Activated B cell treated with CpG ODN at 0.5 μM for 24 hours (primary cell): ENCODE measurements at regions not wholly inside any gene's neighbourhood (a gene's known extent, or its start where the extent isn't known, plus 50 kb on each side); places are given as distances from the start of the nearest gene placed in this dataset.

Source experiments
- ATAC-seq: fragments of 200-7000 bp; cut with Tn5 transposase; one replicate; pipeline ENCODE4 v1.10.0; 2021; ENCODE audit warnings: low read depth, mild to moderate bottlenecking, moderate library complexity
- CTCF ChIA-PET: fragments of 350-600 bp; sonication (Branson Sonifier 250); formaldehyde crosslinking; loops from one replicate; lab custom pipeline; 2021; ENCODE audit warnings: antibody characterized with exemption; lab: Charles Lee
- POLR2A ChIA-PET: fragments of 350-600 bp; sonication (Branson Sonifier 250); formaldehyde crosslinking; loops from one replicate; lab custom pipeline; 2021; ENCODE audit warnings: antibody characterized with exemption; lab: Charles Lee
- DNase-seq: peaks from one replicate; pipeline ENCODE4 v3.0.0; 2022
- H3K27ac Mint-ChIP-seq: one replicate; pipeline ENCODE4 v1.8.0; 2020; ENCODE audit warnings: mixed read lengths
- H3K27me3 Mint-ChIP-seq: one replicate; pipeline ENCODE4 v1.8.0; 2021; ENCODE audit warnings: mixed read lengths
- H3K36me3 Mint-ChIP-seq: one replicate; pipeline ENCODE4 v1.8.0; 2021; ENCODE audit warnings: low read depth, mixed read lengths
- H3K4me1 Mint-ChIP-seq: one replicate; pipeline ENCODE4 v1.8.0; 2021; ENCODE audit warnings: mixed read lengths
- H3K4me3 Mint-ChIP-seq: one replicate; pipeline ENCODE4 v1.8.0; 2020; ENCODE audit warnings: mild to moderate bottlenecking, mixed read lengths
- H3K9me3 Mint-ChIP-seq: one replicate; pipeline ENCODE4 v1.8.0; 2020; ENCODE audit warnings: mixed read lengths
- intact Hi-C: fragments of 100-400 bp; cut with micrococcal nuclease; formaldehyde crosslinking; loops from one replicate; pipeline ENCODE4 v1.15.1; 2024
- TF ChIP-seq, protein P1 (sequence below): fragments of 200-600 bp; IDR thresholded peaks from one replicate; pipeline ENCODE4 v1.8.0; 2022; ENCODE audit warnings: antibody characterized with exemption, mild to moderate bottlenecking

DNA sequence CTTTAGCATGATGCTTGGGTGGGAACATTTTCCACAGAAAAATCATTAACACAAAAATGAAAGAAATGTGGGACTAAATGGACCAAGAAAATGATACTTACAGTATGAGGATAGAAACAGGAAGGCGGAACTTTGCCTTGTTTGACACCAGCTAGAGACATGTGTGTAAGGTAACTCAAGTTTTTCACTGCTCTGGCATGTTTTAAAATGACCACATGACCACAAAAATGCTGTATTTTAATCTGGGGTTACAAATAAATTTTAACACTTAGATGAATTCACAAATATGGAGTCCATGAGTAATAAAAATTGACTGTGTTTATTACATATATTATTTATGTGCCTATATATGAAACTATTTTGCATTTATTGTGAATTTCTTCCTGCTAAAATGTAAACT is 100.9 kb upstream of the PHYHIPL start:
- no peaks in the 10 kb centered on the region for H3K36me3 Mint-ChIP-seq
- no peaks in the 10 kb centered on the region for H3K4me1 Mint-ChIP-seq
- no peaks in the 10 kb centered on the region for H3K27me3 Mint-ChIP-seq
- POLR2A ChIA-PET: no interaction called here
- CTCF ChIA-PET: no interaction called here
- no peak for ATAC-seq
- no peak overlapping the region for H3K4me3 Mint-ChIP-seq
- TF ChIP-seq, protein P1, sequence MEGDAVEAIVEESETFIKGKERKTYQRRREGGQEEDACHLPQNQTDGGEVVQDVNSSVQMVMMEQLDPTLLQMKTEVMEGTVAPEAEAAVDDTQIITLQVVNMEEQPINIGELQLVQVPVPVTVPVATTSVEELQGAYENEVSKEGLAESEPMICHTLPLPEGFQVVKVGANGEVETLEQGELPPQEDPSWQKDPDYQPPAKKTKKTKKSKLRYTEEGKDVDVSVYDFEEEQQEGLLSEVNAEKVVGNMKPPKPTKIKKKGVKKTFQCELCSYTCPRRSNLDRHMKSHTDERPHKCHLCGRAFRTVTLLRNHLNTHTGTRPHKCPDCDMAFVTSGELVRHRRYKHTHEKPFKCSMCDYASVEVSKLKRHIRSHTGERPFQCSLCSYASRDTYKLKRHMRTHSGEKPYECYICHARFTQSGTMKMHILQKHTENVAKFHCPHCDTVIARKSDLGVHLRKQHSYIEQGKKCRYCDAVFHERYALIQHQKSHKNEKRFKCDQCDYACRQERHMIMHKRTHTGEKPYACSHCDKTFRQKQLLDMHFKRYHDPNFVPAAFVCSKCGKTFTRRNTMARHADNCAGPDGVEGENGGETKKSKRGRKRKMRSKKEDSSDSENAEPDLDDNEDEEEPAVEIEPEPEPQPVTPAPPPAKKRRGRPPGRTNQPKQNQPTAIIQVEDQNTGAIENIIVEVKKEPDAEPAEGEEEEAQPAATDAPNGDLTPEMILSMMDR: no peak
- no peaks in the 10 kb centered on the region for H3K9me3 Mint-ChIP-seq
- no peak for DNase-seq
- no peak overlapping the region for H3K27ac Mint-ChIP-seq
- intact Hi-C loops: no loop called here

- ChIA-PET POLR2A (no interaction called here), CTCF (no interaction called here)
- Mint-ChIP-seq H3K4me1 (no peaks in the 10 kb centered on the region), H3K4me3 (no peak overlapping the region), H3K9me3 (no peaks in the 10 kb centered on the region), H3K27ac (no peak overlapping the region), H3K27me3 (no peaks in the 10 kb centered on the region), H3K36me3 (no peaks in the 10 kb centered on the region)
- TF ChIP-seq, protein P1: no peak
- intact Hi-C loops: no loop called here
- ATAC-seq: no peak
- DNase-seq: no peak
Observed at GRCh38 chr10:59077855-59078254, 98.6 kb upstream of the PHYHIPL start.

DNA sequence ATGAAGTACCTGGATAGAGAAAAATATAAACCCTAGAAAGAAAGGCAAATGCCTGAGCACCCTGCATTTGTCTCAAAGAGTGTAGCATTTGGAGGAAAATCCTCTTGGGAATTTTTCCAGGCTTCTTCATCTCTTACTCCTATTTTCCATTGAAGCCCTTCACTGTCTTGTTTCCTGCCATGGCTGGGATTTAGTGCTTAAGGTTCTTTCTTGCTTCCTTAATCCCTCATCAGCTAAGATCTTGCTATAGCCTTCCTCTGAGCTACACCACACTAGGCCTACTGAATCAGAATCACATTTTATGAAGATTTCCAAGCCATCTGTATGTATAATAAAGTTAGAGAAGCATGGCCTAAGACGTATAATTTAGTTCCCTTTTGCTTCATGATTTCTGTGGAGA is 97.5 kb upstream of the PHYHIPL start:
- Mint-ChIP-seq H3K4me3 (no peak overlapping the region), H3K27me3 (no peaks in the 10 kb centered on the region), H3K36me3 (no peaks in the 10 kb centered on the region), H3K27ac (no peak overlapping the region), H3K9me3 (no peaks in the 10 kb centered on the region), H3K4me1 (no peaks in the 10 kb centered on the region)
- ATAC-seq: no peak
- TF ChIP-seq, protein P1: no peak
- ChIA-PET POLR2A (no interaction called here), CTCF (no interaction called here)
- intact Hi-C loops: no loop called here
- no peak for DNase-seq

DNA sequence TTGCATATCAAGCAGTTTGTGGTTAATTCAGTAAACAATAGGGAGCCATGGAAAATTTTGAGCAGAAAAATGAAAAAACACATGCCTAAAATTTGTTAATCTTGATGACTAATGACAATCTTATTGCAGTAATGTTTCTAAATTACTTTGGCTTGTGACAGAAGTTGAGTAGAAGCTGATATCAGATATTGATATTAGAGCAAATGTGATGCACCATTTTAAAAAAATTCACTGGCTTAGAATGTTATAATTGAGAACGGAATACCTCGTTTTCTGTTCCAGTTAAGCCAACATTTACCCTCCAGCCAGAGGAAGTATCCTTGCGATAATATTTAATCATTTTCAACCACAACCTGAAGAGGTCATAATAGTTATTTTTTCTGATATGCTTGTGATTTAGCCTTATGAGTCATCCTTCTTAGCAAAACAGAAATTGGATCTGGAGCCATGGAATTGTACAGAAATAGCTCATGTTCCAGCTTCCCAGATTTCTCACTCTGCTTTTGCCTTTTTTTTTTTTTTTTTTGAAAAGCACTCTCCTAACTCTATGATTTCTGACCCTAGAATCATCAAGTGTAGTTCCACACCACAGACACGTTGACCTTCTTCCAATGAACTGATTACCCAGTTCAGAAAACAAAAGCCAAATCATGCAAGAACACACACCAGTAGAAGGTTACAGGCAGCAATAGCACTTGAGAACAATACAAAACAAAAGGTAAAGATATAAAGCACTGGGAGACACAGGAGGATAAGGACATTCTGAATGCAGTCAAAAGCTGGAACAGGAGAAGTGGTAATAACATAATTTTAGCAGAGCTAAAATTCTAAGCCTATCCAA is 96.8 kb upstream of the PHYHIPL start:
- no peaks in the 10 kb centered on the region for H3K36me3 Mint-ChIP-seq
- POLR2A ChIA-PET: no interaction called here
- no peak overlapping the region for H3K4me3 Mint-ChIP-seq
- no peaks in the 10 kb centered on the region for H3K27me3 Mint-ChIP-seq
- no peaks in the 10 kb centered on the region for H3K4me1 Mint-ChIP-seq
- CTCF ChIA-PET: no interaction called here
- TF ChIP-seq, protein P1: no peak
- ATAC-seq (no peak), DNase-seq (no peak)
- no peaks in the 10 kb centered on the region for H3K9me3 Mint-ChIP-seq
- intact Hi-C loops: no loop called here
- no peak overlapping the region for H3K27ac Mint-ChIP-seq

DNA sequence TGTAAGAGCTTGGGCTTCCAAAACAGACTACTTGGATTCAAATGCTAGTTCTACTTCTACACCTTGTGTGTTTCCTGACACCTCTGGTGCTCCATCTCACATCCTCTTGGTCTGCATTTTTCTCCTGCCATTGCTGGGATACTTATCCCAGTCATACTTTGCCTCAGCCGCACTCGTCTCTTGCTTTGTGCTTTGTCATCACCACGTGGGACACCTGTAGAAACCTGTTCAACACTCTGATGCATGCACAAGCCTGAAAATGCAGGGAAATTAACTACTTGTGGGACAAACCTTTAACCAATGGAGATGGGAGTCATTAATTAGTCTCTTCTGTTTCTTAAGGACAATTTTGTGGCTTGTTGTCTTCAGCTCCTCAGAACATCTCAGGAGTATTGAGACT is 94.2 kb upstream of the PHYHIPL start:
- TF ChIP-seq, protein P1: no peak
- Mint-ChIP-seq H3K36me3 (no peaks in the 10 kb centered on the region), H3K27ac (no peak overlapping the region), H3K4me1 (no peaks in the 10 kb centered on the region), H3K27me3 (no peaks in the 10 kb centered on the region), H3K9me3 (no peaks in the 10 kb centered on the region), H3K4me3 (no peak overlapping the region)
- CTCF ChIA-PET: no interaction called here
- POLR2A ChIA-PET: no interaction called here
- intact Hi-C loops: no loop called here
- ATAC-seq (no peak), DNase-seq (no peak)
